HG03439 (cell line): ENCODE measurements at regions not wholly inside any gene's neighbourhood (a gene's known extent, or its start where the extent isn't known, plus 50 kb on each side); places are given as distances from the start of the nearest gene placed in this dataset.

ENCODE experiments used
- ATAC-seq: cut with Tn5 transposase; IDR thresholded peaks from one replicate; pipeline ENCODE4 v1.9.1; 2021; ENCODE audit warnings: mild to moderate bottlenecking, moderate library complexity; ENCODE audit not compliant: unreplicated experiment

DNA sequence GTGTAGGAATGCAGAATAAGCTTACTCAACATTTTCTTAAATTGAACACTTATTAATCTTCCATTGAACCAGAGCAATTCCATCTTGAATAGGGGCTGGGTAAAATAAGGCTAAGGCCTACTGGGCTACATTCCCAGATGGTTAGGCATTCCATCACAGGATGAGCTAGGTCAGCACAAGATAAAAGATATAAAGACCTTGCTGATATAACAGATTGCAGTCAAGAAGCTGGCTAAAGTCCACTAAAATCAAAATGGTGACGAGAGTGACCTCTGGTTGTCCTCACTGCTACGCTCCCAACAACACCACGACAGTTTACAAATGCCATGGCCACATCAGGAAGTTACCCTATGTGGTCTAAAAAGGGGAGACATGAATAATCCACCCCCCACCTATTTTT lies 156.1 kb downstream of the NXNL2 start:
- ATAC-seq, result no peak

DNA sequence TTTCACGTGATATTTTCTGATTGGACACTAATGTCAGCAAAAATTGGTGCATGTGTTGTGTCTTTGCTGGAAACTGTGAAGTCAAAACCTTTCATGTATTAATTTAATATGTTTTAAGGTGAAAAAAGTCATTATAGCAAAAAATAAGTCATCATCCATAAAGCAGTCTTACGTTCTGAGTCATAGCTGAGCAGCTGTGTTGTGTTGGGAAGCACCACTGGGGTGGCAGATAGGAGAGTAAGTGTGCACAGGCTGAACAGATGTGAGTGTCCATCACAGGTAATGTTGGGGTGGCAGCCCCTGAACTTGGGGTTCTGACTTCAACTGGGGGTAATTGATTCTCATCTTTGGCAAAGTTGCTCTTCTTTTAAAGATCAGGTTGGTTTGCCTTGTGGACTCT lies 156.8 kb downstream of the NXNL2 start:
- ATAC-seq, result no peak

DNA sequence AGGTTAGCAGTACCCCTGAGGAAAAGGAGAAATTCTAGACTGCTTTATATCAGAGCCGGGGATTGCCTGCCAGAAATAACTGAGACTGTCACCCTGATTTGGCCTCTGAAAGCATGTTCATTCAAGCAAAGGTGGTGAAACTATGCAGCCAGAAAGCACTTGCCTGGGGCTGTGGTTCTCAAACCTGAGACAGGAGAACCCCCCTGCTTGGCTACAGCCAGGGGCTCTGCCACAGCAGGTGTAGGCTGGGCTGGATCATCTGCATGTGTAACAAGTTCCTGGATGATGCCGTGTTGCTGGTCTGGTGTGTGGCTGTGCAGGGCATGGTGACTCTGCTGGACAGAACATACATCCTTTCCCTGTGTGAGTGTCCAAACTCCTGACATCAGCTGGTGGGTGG lies 157.8 kb downstream of the NXNL2 start:
- ATAC-seq, result no peak

DNA sequence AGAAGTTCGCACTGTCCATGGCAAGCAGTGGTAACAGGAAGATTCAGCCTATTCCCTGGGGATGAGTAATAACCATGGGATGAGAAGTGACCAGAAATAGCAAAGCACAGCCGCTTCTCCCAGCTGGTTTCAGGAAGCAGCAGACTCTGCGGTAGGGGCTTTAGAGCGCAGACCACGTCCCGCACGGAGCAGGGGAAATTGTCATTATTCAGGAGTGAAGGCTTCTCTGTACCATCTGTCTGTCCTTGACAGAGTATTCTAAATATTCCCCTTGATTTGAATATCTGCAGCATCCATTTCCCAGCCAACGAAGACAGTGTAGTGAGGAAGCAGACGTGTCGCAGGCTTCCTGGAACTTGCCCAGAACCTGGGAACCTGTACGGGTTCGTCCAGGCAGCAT lies 159.6 kb downstream of the NXNL2 start:
- no peak for ATAC-seq

DNA sequence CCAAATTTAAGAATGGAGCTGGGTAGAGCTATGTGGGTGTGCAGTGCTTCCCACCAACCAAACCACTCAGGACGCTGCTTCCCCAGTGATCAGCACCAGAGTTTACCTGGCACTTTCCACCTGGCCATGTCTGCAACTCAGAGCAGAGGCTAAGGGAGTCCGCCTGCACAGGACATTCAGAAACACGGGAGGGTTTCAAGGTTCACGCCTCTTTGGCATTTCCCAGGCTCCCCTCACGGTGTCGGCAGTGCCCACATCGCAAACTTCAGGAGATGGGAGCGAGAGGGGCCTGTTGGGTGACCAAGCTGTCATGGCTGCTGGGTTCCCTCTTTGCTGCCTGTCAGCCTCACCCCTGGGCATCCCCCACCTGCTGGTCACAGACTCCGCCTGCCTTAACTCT lies 161.5 kb downstream of the NXNL2 start:
- no peak for ATAC-seq

DNA sequence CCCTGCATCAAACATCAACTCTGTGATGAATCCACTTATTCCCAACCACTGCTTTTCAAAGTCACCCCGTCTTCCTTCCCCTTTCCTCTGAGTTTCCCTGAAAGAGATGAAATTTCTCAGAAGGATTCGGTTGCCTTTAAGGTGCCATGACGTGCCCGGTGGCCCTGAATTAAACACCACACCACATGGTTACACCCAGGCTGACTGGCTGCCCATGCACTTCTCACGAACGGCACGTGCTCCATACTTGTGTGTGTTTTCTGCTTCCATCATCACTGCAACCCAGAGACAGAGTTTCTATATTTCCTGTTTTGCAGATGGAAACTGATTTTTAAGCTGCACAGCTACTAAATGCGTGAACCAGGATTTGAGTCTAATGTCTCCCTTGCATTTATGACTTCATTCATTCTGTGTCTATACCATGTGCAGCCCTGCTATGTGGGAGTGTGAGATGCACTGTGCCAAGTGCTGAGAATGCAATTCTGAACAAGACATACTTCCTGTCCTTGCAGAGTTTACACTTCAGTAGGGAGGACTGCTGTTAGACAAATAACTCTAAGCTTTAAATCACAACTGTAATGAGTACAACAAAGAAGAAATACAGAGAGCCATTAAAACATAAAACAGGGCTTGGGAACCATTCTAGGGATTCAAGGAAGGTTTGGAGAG lies 162.9 kb downstream of the NXNL2 start:
- no peak for ATAC-seq

DNA sequence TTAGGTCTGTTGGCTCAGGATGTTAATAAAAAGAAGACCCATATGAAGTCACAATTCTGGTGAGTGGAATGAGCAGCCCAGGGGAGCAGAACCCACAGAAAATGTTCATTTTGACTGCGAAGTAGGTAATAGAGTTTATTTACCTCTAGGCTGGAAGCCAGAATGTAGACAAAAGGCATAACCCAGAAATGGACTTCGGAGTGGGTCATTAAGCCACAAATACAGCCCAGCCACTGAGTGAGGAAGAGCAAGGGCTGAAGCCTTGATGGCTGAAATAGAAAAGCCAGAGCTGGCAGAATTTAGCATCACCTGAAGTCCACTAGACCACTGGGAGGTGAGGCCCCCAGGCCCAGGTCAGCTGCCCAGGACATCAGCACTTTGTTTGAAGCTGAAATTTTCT lies 168.0 kb downstream of the NXNL2 start:
- ATAC-seq, result no peak

DNA sequence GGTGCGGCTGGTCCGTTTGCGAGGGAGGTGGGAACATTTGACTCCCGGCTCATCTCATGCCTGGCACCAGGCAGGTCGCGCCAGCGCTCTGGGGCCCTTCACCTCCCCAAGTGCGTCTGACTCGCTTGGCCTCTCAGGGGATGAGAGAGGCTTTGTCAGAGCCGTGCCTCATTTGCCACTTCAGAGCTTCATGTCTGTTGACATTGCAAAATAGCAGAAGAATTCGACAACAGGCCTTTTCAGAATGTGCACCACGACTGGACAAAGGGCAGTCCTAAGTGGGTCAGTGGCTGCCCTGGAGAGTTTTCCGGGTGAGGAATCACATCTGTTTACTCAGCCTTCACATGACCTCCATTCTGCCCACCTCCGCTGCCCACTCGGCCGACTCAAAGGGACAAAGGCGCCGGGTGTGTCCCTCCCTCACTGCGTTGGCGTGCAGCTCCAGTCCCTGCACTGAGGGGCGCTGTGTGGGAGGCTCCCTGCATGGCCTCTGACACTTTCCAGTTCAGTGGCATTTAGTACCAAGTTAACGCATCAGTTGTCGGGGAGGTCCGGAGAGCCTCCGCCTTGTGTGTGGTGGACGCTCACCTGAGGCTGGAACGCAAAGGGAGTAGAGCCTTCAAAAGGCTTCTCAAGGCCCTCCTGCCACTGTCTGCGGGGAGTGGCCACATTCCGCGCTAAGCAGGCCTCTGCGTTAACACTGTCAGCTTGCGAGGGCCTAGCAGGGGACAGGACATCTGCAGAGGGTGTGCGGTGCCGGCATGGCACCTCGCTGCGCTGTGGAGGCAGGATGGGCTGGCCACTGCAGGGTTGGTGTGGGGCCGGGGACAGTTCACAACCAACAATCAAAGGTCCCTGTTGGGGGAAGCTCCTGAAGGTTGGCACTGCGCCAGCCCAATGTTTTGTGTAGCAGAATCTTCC lies 171.5 kb downstream of the NXNL2 start:
- no peak for ATAC-seq

DNA sequence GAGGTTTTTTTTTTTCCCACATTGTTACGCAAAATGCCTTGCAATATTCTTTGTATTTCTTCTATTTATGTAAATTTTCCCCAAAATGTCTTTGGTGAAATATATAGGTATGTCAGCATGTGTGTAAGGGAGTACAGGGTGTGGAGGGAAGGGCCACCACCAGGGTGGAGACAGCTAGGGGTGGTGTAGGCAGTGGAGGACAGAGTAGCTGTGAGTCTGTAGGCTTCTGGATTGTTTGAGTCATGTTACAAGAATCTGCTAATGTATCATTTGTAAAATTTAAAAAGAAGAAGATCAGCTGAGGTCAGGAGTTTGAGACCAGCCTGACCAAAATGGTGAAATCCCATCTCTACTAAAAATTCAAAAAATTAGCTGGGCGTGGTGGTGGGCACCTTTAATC lies 175.5 kb downstream of the NXNL2 start:
- no peak for ATAC-seq

DNA sequence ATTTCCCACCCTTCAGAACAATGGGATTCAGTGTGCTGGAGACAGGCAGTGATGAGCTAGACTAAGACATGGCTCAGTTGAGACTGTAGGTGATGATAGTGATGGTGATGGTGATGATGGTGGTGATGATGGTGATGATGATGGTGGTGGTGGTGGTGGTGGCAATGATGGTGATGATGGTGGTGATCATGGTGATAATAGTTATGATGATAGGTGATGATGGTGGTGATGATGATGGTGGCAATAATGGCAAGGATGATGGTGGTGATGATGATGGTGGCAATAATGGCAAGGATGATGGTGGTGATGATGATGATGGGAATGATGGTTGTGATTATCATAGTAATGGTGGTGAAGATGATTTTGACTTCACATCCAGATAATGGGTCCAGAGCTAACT lies 176.7 kb downstream of the NXNL2 start:
- ATAC-seq, result no peak

DNA sequence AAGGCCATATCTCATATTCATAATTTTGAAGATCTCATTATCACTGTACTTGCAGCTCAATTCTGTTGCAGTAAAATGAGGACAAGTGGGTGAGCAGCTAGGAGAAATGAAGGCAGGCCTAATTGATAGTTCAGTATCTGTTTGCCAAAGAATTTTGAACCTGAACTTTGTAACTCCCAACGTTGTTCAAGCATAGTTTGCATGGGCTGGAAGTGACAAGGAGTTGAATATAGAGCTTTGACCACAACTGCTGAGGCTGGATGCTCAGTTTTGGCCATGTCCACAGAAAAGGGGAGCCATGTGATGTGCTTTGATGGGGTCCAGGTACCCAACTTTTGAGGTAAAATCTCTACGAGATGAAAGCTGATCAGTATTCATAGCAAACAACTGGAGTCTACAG lies 177.5 kb downstream of the NXNL2 start:
- no peak for ATAC-seq

DNA sequence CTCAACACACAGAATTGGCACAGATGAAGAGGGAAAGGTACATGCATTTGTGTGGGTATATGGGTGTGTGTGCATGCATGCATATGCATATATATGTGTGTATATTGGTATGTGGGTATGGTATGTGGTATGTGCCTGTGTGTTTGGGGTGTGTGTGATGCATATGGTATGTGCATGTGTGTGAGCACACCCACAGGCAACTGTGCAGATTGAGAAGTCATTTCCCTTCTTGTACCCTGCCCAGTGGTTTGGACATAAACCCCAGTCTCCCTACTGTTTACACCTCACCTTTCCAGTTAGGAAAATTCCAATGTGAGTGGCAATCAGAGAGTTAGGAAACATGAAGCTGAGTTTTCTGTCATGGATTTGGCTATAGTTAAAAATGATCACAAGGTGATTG lies 178.0 kb downstream of the NXNL2 start:
- no peak for ATAC-seq

DNA sequence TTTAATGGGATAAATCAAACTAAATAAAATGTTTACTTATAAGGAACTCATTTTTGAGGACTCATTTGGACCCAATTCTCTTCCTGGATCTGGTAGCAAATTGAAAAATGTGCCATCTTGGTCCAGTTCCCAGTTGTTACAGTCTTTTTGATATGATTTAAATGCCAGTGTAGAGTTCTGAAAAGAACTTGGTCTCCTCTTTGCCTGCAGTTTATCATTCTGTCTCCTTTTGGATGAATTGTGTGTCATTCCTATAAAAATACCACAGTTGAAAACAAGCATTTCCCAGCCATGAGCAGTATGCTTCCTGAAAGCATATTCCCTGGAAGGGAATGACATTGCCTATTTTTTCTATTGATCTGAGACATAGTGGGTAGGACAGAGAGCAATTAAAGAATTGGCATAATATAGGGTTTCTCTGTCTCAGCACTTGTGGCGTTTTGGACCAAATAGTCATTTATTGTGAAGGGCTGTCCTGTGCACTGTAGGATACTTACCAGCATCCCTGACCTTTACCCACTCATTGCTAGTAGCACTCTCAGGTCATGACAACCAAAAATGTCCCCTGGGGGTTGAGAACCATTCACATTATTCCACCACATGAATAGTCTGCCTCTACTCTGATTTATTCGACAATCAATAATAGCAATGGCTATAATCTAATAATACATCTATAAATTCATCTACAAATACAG lies 181.8 kb downstream of the NXNL2 start:
- ATAC-seq, result no peak

DNA sequence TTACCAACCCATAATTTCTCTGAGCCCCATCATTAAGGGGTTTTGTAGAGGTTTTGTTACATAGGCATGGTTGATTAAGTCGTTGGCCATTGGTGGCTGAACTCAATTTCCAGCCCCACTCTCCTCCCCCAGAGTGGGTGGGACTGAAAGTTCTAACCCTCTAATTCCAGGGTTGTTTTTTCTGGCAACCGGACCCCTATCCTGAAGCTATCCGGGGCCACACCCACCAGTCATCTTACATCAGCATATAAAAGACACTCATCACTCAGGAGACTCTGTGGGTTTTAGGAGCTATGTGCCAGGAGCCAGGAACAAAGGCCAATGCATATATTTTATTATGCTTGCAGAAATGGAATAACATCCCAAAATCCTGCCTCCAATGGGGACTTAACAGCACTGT lies 186.0 kb downstream of the NXNL2 start:
- ATAC-seq, result no peak

DNA sequence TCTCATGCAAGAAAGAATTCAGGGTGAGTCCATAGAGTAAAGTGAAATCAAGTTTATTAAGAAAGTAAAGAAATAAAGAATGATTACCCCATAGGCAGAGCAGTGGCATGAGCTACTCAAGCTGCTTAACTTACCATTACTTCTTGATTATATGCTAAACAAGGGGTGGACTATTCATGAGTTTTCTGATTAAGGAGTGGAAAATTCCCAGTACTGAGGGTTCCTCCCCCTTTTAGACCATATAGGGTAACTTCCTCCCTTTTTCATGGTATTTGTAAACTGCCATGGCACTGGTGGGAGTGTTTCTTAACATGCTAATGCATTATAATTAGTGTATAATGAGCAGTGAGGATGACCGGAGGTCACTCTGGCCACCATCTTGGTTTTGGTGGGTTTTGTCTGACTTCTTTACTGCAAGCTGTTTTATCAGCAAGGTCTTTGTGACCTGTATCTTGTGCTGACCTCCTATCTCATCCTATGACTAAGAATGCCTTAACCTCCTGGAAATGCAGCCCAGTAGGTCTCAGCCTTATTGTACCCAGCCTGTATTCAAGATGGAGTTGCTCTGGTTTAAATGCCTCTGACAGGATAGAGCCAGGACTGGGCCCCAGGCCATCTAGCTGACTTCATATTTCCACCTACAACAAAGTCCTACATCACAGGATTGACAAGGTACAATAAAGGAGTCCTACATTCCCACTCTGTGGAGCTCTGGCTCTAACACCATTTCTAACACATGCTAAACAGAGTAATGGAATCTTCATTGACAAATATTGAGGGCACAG lies 186.7 kb downstream of the NXNL2 start:
- ATAC-seq, result no peak

DNA sequence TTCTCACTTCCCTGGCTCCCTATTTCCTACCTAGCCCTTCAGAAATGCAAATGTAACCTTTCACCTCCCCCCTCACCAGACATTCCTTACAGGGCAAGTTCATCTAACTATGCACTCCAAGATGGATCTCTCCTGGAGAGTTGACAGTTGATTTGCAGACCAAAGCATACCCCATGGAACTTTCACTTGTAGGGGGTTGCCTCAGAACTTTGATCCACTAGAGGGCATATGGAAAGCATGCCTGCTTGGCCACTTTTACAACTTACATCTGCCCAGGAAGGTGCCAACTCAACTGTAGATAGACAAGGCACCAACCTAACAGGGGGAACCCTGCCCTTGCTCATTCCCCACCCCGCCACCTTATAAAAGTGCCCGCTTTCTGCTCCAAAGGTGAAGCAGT lies 187.8 kb downstream of the NXNL2 start:
- no peak for ATAC-seq

DNA sequence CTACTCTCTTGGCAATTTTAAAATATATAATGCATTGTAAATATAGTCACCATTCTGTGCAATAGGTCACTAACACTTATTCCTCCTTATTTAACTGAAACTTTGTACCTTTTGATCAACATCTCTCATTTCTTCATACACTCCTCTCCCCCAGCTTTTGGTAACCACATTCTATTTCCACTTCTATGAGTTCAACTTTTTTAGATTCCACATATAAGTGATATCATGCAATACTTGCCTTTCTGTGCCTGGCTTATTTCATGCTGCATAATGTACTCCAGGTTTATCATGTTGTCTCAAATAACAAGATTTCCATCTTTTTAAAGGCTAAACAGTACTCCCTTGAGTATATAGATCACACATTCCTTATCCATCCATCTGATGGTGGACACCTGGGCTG lies 188.8 kb downstream of the NXNL2 start:
- no peak for ATAC-seq

DNA sequence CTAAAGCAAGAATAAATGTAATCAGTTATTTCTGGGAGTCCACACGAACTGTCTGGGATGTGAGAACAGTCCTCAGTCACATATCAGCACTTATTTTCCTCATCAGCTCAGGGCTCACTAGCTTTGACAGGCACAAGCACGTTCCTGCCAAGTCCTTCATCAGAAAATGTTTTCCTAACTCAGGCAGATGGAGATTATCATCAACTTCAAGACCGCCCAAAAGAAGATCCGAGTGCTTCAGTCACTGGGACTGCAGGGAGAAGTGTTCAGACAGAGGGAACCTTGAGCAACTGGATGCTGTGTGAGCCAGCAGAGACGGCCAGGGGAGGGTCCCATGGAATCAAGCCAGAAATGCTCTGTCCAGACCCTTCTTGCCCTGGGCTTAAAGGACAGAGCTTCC lies 189.4 kb downstream of the NXNL2 start:
- no peak for ATAC-seq

DNA sequence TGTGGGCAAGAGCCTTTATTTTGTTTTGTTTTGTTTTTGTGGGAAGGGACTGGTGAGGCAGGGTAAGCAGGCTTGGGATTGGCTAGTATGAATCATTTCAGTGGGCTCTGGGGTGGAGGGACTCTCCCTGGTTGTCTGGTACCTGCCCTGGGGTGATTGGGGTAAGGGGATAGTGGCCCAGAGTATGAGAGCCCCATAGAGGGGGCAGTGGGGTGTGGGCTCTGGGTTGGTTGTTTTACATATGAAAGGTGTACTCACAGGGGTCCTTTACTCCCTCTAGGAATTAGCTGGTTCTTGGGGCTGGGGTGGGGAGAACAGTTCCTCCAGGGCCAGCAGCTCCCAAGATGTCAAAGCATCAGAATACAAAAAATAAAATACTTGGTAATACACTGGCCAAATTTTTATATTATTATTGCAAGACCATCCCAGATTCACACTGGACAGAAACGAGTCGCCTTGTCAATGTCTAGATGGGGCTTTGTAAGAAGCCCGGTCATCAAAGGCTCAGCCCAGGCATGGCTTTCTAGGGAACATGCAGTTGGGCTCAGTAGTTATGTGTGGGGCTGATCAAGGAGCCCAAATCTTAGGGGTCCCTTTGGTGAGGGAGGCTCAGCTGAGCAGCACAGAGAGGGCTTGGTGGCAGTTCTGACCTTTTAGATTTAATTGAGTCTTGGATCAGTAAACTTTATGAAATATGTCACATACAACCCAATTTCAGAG lies 190.5 kb downstream of the NXNL2 start:
- ATAC-seq, result no peak

DNA sequence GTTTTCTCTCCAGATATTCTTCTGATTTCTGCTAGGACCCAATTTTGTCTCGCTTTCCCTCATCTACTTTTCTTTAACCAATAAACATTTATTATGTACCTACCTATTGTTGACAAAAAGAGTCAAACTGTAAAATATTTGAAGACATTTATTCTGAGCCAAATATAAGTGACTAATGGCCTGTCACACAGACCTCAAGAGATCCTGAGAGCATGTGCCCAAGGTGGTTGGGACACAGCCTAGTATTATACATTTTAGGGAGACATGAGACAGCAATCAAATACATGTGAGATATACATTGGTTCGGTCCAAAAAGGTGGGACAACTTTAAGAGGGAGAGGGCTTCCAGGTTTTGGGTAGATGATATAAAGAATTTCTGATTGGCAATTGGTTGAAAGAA lies 191.8 kb downstream of the NXNL2 start:
- ATAC-seq, result no peak
